GM23338 (cell line): ENCODE measurements at regions not wholly inside any gene's neighbourhood (a gene's known extent, or its start where the extent isn't known, plus 50 kb on each side); places are given as distances from the start of the nearest gene placed in this dataset.

Source experiments
- ATAC-seq: fragments of 200-7000 bp; cut with Tn5 transposase; 3 replicates; pipeline ENCODE4 v1.9.1; 2020
- DNase-seq: peaks from one replicate; pipeline ENCODE4 v3.0.0-alpha.2; 2015; ENCODE audit warnings: low spot score
- H2AFZ ChIP-seq: fragments of 200-600 bp; sonication (generic); 2 replicates; pipeline ENCODE4 v1.8.0; 2016; ENCODE audit warnings: antibody characterized with exemption, mild to moderate bottlenecking, moderate library complexity
- H3F3A ChIP-seq: fragments of 200-600 bp; sonication (generic); replicated peaks from 2 replicates; pipeline ENCODE4 v1.8.0; 2017; ENCODE audit warnings: antibody characterized with exemption, mixed run types, low read depth
- H3K27ac ChIP-seq: fragments of 200-600 bp; sonication (generic); 2 replicates; pipeline ENCODE4 v1.6.1; 2016; ENCODE audit warnings: low read depth
- H3K27me3 ChIP-seq: fragments of 200-600 bp; sonication (generic); 2 replicates; pipeline ENCODE4 v1.8.0; 2016; ENCODE audit warnings: mild to moderate bottlenecking, mixed run types, moderate library complexity; ENCODE audit not compliant: insufficient read depth
- H3K36me3 ChIP-seq: fragments of 200-600 bp; sonication (generic); 2 replicates; pipeline ENCODE4 v1.8.0; 2016; ENCODE audit warnings: mild to moderate bottlenecking; ENCODE audit not compliant: insufficient read depth
- H3K4me1 ChIP-seq: fragments of 200-600 bp; sonication (generic); 2 replicates; pipeline ENCODE4 v1.8.0; 2016; ENCODE audit warnings: mild to moderate bottlenecking, moderate library complexity; ENCODE audit not compliant: insufficient read depth
- H3K4me2 ChIP-seq: fragments of 200-600 bp; sonication (generic); 2 replicates; pipeline ENCODE4 v1.7.1; 2017; ENCODE audit warnings: mixed run types
- H3K4me3 ChIP-seq: fragments of 200-600 bp; sonication (generic); 2 replicates; pipeline ENCODE4 v1.6.1; 2016; ENCODE audit warnings: mixed run types
- H3K79me2 ChIP-seq: fragments of 200-600 bp; sonication (generic); replicated peaks from 2 replicates; pipeline ENCODE4 v1.8.0; 2017; ENCODE audit warnings: mild to moderate bottlenecking; ENCODE audit not compliant: insufficient read depth
- H3K9me2 ChIP-seq: fragments of 200-600 bp; sonication (generic); 2 replicates; pipeline ENCODE4 v1.8.0; 2017; ENCODE audit not compliant: insufficient read depth
- H4K20me1 ChIP-seq: fragments of 200-600 bp; sonication (generic); replicated peaks from 2 replicates; pipeline ENCODE4 v1.8.0; 2017; ENCODE audit warnings: mild to moderate bottlenecking; ENCODE audit not compliant: insufficient read depth
- H3K27ac Mint-ChIP-seq: 2 replicates; pipeline ENCODE4 v1.8.0; 2020; ENCODE audit warnings: inconsistent platforms, mild to moderate bottlenecking, moderate library complexity, mixed read lengths
- H3K27me3 Mint-ChIP-seq: 3 replicates; pipeline ENCODE4 v1.8.0; 2022; ENCODE audit warnings: low read depth, mild to moderate bottlenecking, moderate library complexity, mixed read lengths, inconsistent platforms; ENCODE audit not compliant: insufficient read depth, poor library complexity
- H3K36me3 Mint-ChIP-seq: 3 replicates; pipeline ENCODE4 v1.8.0; 2021; ENCODE audit warnings: low read depth, mild to moderate bottlenecking, inconsistent platforms, moderate library complexity, mixed read lengths
- H3K4me1 Mint-ChIP-seq: 3 replicates; pipeline ENCODE4 v1.8.0; 2020; ENCODE audit warnings: mild to moderate bottlenecking, inconsistent platforms, mixed read lengths
- H3K4me3 Mint-ChIP-seq: 3 replicates; pipeline ENCODE4 v1.8.0; 2021; ENCODE audit warnings: moderate library complexity, mild to moderate bottlenecking, inconsistent platforms, mixed read lengths
- H3K9me3 Mint-ChIP-seq: 3 replicates; pipeline ENCODE4 v1.8.0; 2020; ENCODE audit warnings: moderate library complexity, mild to moderate bottlenecking, inconsistent platforms, mixed read lengths
- ETS1 ChIP-seq: IDR thresholded peaks from 2 replicates; pipeline ENCODE4 v1.6.1; 2016; ENCODE audit warnings: antibody characterized with exemption
- EZH2 ChIP-seq: fragments of 200-600 bp; sonication (generic); IDR thresholded peaks from one replicate; pipeline ENCODE4 v1.8.0; 2017; ENCODE audit warnings: antibody characterized with exemption, mild to moderate bottlenecking, low read depth; ENCODE audit not compliant: unreplicated experiment
- JUNB ChIP-seq: IDR thresholded peaks from one replicate; pipeline ENCODE4 v1.6.1; 2016; ENCODE audit warnings: antibody characterized with exemption; ENCODE audit not compliant: unreplicated experiment
- NANOG ChIP-seq: IDR thresholded peaks from 2 replicates; pipeline ENCODE4 v1.6.1; 2016; ENCODE audit warnings: antibody characterized with exemption, borderline replicate concordance
- POLR2AphosphoS5 ChIP-seq: IDR thresholded peaks from 2 replicates; pipeline ENCODE4 v1.6.1; 2016; ENCODE audit warnings: antibody characterized with exemption, low read depth
- REST ChIP-seq: IDR thresholded peaks from one replicate; pipeline ENCODE4 v1.6.1; 2018; ENCODE audit warnings: antibody characterized with exemption; ENCODE audit not compliant: unreplicated experiment
- ZNF114 ChIP-seq: fragments of 250-450 bp; sonication (Bioruptor Pico); IDR thresholded peaks from 2 replicates; pipeline ENCODE4 v1.5.0; 2020; ENCODE audit warnings: mild to moderate bottlenecking, moderate library complexity
- ZNF331 ChIP-seq: fragments of 250-450 bp; sonication (Bioruptor Pico); IDR thresholded peaks from 2 replicates; pipeline ENCODE4 v1.5.0; 2020; ENCODE audit warnings: low read depth, mild to moderate bottlenecking, moderate library complexity

- TF ChIP-seq ZNF331 (CRISPR knock-in tag), result no peak
- ATAC-seq (no peak), DNase-seq (no peak)
- Mint-ChIP-seq H3K36me3 (no peaks in the 10 kb centered on the region), H3K4me1 (peaks cover 2% of the 10 kb centered on the region; the same call in 2 of the 3 replicates), H3K4me3 (no peak overlapping the region), H3K27me3 (peaks cover 1% of the 10 kb centered on the region), H3K9me3 (no peaks in the 10 kb centered on the region), H3K27ac (no peak overlapping the region)
- Histone ChIP-seq H2AFZ (no peak overlapping the region), H3K4me3 (no peak overlapping the region), H3F3A (no peaks in the 10 kb centered on the region), H4K20me1 (no peaks in the 10 kb centered on the region), H3K4me2 (no peak overlapping the region), H3K4me1 (no peaks in the 10 kb centered on the region), H3K27ac (no peak overlapping the region), H3K9me2 (0 out of 2 replicates have a peak, but pooled peaks cover 7% of the 10 kb centered on the region), H3K27me3 (no peaks in the 10 kb centered on the region), H3K79me2 (no peaks in the 10 kb centered on the region), H3K36me3 (no peaks in the 10 kb centered on the region)
Observed at GRCh38 chr2:59939236-59939635, 614.2 kb downstream of the BCL11A start.

- H3K9me2 ChIP-seq, result 0 out of 2 replicates have a peak, but pooled peaks cover 7% of the 10 kb centered on the region
- no peak overlapping the region for H2AFZ ChIP-seq
- H3F3A ChIP-seq, result no peaks in the 10 kb centered on the region
- H3K4me2 ChIP-seq, result no peak overlapping the region
- Mint-ChIP-seq H3K36me3 (no peaks in the 10 kb centered on the region), H3K27me3 (peaks cover 1% of the 10 kb centered on the region), H3K27ac (peak overlapping the region; percentile 12; the same call in 1 of the 2 replicates), H3K4me1 (peaks cover 2% of the 10 kb centered on the region; the same call in 2 of the 3 replicates), H3K4me3 (no peak overlapping the region), H3K9me3 (no peaks in the 10 kb centered on the region)
- H3K27ac ChIP-seq, result no peak overlapping the region
- no peaks in the 10 kb centered on the region for H3K4me1 ChIP-seq
- no peaks in the 10 kb centered on the region for H3K79me2 ChIP-seq
- H4K20me1 ChIP-seq, result no peaks in the 10 kb centered on the region
- H3K36me3 ChIP-seq, result no peaks in the 10 kb centered on the region
- no peaks in the 10 kb centered on the region for H3K27me3 ChIP-seq
- TF ChIP-seq NANOG (no peak), JUNB (no peak), ETS1 (no peak), ZNF331 (CRISPR knock-in tag) (no peak), EZH2 (no peak), POLR2AphosphoS5 (no peak), REST (no peak), ZNF114 (CRISPR knock-in tag) (no peak)
- DNase-seq (no peak), ATAC-seq (no peak)
- H3K4me3 ChIP-seq, result no peak overlapping the region
Observed at GRCh38 chr2:59938181-59938580, 615.3 kb downstream of the BCL11A start.
